ENCODE measurements at regions not wholly inside any gene's neighbourhood (a gene's known extent, or its start where the extent isn't known, plus 50 kb on each side); places are given as distances from the start of the nearest gene placed in this dataset.
"Not testable (repeated sequence)": the region's sequence is repeated elsewhere in the genome, so short reads cannot be mapped to it uniquely, and the experiment has no call there.

- DNase-seq, result no peak
Measured at GRCh38 chr19:28583242-28583641, 629.7 kb downstream of the UQCRFS1 start.

- DNase-seq, result no peak
Measured at GRCh38 chr19:28582796-28583195, 630.2 kb downstream of the UQCRFS1 start.

- DNase-seq, result no peak
Measured at GRCh38 chr19:28582344-28582743, 630.6 kb downstream of the UQCRFS1 start.

GRCh38 chr19:28581468-28581770 lies 631.5 kb downstream of the UQCRFS1 start:
- no peak for DNase-seq

GRCh38 chr19:28578786-28579505 lies 634.0 kb downstream of the UQCRFS1 start:
- no peak for DNase-seq

GRCh38 chr19:28578208-28578607 lies 634.7 kb downstream of the UQCRFS1 start:
- DNase-seq, result no peak

GRCh38 chr19:28577666-28578065 lies 635.3 kb downstream of the UQCRFS1 start:
- DNase-seq, result no peak

GRCh38 chr19:28577233-28577632 lies 635.7 kb downstream of the UQCRFS1 start:
- DNase-seq, result no peak

GRCh38 chr19:28575816-28576215 lies 637.1 kb downstream of the UQCRFS1 start:
- DNase-seq, result no peak

GRCh38 chr19:28575312-28575711 lies 637.6 kb downstream of the UQCRFS1 start:
- not testable (repeated sequence) for DNase-seq

GRCh38 chr19:28574212-28574611 lies 638.7 kb downstream of the UQCRFS1 start:
- no peak for DNase-seq

- no peak for DNase-seq
Measured at GRCh38 chr19:28569132-28570131, 643.5 kb downstream of the UQCRFS1 start.

- DNase-seq, result no peak
Measured at GRCh38 chr19:28567834-28568233, 645.1 kb downstream of the UQCRFS1 start.

- DNase-seq, result no peak
Measured at GRCh38 chr19:28563964-28564921, 648.7 kb downstream of the UQCRFS1 start.

GRCh38 chr19:28560786-28561185 lies 652.2 kb downstream of the UQCRFS1 start:
- DNase-seq, result no peak

GRCh38 chr19:28558783-28559182 lies 654.2 kb downstream of the UQCRFS1 start:
- DNase-seq, result no peak

- no peak for DNase-seq
Measured at GRCh38 chr19:28556371-28556770, 656.6 kb downstream of the UQCRFS1 start.

- no peak for DNase-seq
Measured at GRCh38 chr19:28555317-28555716, 657.6 kb downstream of the UQCRFS1 start.

GRCh38 chr19:28554321-28555091 lies 658.4 kb downstream of the UQCRFS1 start:
- no peak for DNase-seq

- DNase-seq, result no peak
Measured at GRCh38 chr19:28553764-28554163, 659.2 kb downstream of the UQCRFS1 start.

- DNase-seq, result no peak
Measured at GRCh38 chr19:28553005-28553404, 659.9 kb downstream of the UQCRFS1 start.

GRCh38 chr19:28549680-28550277 lies 663.2 kb downstream of the UQCRFS1 start:
- DNase-seq, result no peak
